ENCODE measurements at regions not wholly inside any gene's neighbourhood (a gene's known extent, or its start where the extent isn't known, plus 50 kb on each side); places are given as distances from the start of the nearest gene placed in this dataset.

DNA sequence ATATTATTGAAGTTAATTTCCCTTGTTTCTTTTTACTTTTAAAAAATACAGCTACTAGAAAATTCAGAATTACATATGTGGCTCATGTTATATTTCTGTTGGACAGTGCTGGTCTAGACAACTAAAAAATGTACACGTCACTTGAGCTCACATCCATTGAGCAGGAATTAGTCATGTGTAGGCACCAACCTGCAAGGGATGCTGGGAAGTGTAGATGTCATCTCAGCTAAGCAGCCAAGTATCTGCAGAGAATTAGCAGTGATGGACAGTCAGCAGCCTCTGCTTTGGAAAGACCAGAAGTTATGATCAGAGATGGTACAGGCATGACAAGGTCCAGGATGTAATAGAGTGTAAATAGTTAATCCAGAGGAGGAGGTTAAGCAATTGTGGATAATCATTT, 87.1 kb upstream of the HS3ST2 start:
- no peak for DNase-seq

DNA sequence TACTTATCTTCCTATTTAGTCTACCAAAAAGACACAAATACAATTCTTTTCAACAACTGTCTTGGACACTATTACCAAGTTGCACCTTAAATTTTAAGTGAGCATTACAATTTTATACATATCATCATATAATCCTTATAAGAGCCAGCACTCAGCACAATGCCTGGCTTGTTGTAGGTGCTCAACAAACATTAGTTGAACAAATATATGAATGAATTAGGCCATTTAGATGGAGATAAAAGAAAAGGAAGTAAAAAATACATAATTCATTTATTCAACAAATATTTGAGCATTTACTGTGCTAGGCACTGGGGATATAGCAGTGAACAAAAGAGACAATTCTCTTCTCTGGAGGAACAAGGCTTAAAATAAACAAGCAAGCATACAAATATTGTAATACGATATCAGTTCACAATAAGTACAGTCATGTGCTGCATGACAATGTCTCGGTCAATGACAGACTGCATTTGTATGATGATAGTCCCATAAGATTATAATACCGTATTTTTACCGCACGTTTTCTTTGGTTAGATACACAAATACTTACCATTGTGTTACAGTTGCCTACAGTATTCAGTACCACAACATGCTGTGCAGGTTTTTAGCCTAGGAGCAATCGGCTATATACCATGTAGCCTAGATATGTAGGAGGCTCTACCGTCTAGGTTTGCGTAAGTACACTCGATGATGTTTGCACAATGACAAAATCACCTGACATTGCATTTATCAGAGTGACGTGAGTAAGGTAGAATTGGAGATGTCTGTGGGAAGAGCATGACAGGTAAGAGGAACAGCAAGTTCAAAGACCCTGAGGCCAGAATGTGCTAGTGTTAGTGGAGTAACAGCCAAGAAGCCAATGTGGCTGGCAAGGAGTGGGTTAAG, 86.4 kb upstream of the HS3ST2 start:
- no peak for DNase-seq

DNA sequence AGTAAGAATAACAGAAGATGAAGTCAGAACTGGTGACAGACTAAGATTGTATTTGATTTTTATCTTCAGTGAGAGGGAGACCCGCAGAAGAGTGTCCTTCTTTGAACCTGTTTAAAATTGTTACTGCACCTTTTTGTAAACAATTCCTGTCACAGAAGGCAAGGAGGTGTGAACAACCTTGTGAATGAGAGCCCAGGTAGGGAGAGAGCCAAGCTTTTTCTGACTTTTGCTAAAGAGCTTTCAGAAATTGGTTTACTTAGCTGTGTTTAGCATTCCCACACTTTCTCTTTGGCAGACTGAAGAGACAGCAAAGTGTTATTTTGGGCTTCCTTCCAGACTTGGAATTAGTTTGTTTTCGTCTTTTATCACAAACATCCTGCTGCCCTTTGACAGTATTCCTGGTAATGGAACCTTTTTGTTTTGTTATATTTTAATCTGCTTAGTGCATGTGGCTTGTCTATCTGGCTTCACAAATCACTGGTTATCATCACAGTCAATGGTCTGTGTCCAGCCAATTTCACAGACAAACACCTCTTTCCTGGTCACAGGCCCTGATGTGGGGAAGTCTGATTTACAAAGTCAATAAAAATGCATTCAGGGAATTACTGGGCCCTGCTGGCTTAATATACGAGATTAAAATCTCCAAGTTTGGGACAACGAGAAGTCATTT, 85.7 kb upstream of the HS3ST2 start:
- no peak for DNase-seq

DNA sequence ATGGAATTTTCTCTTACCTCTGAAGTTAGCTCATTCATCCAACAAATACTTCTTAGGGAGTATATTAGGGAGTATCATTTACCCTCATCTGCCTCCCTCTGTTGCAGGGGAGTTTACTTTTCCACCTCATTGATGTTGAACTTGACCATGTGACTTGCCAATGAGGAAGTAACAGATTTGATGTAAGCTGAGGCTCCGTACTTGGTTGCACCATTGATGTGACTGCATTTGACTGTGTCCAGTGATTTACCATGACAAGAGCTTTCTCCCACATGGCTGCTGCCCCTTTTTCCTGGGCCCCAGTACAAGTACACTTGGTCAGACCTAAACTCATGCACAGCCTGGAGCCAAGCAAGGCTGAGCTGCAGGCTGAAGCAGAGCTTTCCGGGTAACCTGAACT, 81.6 kb upstream of the HS3ST2 start:
- no peak for DNase-seq

DNA sequence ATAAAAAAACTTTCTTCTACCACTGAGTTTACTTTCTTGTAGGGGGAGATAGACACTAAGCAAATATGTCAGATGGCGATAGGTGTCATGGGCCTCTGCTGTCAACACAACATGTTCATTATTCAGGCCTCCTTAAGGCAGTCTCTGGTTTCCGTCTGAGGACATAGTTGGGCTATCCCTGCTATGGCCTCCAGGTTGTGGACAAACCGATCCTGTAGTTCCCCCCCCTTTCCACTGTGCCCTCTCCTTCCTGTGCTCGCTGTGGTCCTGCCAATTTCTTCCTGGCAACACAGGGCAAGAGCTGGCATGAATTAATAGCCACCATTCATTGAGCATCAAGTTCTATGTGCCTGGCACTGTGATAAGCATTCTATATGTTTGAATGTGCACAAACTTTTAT, 81.0 kb upstream of the HS3ST2 start:
- DNase-seq: no peak

DNA sequence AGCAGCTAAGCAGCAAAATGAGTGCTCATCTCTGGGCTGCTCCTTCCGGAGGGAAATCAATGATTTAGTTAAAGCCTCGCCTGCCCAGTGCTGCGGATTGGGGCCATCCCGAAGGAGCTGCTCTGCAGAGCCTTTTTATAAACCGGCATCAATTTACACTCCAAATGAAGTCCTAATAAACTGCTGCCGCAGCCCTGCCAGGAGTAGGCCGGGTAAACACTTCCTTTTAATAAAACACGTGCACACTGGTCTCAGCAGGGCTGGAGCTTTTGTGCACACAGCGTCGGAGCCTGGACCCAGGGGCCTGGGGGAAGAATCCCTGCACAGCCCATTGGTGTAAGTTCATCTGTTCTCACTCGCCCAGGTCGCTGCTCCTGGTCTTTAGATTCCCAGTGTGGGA, 79.6 kb upstream of the HS3ST2 start:
- no peak for DNase-seq

DNA sequence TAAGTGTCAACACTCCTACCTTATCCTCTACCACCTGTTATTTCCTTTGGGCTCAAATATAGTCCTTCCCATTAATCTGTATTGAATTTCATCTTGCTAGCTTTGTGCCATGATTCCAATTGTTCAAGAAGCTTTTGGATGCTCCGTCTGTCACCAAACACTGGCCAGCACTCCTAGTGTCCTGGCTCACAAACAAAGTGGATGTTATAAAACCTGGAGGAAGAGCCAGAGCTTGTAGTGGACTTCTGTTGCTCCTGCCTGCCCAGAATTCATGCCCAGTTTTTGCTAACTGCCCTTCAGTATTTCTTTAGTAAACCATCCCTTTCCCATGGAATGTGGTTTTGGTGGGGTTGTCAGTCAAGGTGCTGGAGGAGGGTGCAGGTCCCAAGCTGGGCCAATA, 77.2 kb upstream of the HS3ST2 start:
- no peak for DNase-seq

DNA sequence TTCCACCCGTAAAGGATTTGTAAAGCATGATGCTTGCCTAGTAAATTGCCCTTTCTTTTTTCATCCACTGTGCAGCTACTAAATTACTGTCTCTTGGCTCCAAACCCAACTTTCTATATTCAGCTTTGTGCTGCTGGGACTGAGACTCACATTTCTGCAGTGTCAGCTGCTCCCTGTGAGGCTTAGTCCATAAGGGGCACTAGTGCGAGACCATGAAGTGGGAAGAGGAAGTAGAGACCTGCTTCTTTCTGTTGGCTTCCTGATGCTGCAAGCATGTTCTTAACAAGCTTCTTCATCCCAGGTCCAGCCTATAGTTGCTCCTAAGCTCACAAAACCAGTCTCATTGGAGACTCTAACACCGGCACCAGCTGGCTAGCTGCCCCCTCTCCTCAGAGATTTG, 74.9 kb upstream of the HS3ST2 start:
- no peak for DNase-seq

DNA sequence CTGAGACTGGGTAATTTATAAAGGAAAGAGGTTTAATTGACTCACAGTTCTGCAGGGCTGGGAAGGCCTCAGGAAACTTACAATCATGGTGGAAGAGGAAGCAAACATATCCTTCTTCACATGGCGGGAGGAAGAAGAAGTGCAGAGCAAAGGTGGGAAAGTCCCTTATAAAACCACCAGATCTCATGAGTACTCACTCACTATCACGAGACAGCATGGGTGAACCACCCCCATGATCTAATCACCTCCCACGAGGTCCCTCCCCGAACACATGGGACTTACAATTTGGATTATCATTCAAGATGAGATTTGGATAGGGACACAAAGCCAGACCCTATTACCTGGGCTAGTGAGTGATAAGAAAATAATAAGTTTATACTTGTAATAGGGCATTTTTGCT, 70.6 kb upstream of the HS3ST2 start:
- no peak for DNase-seq

DNA sequence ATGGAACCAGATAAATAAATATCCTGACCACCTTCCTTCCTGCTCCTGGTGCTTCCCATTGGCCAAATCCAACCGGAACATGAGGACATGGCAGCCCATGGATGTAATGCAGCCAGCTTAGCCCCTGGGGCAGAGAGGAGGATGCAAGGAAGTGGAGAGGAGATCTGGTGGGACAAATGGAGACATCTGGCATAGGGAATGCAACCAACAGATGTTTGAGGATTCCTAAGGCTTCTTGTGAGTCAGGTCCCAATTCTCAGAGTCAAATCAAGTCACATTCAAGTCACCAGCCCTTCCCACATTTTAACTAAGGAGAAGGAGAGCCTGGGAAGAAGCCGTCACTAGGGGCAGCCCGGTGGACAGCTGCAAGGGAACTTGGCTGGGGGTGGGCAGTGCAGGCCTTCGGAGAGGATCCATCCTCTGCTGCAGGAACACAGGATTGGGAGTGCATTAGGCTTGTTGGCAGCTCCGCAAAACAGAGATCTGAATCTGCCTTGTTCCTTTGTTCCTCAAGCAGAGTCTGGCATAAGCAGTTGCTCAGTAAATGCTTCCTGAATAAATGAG, 62.8 kb upstream of the HS3ST2 start:
- no peak for DNase-seq

DNA sequence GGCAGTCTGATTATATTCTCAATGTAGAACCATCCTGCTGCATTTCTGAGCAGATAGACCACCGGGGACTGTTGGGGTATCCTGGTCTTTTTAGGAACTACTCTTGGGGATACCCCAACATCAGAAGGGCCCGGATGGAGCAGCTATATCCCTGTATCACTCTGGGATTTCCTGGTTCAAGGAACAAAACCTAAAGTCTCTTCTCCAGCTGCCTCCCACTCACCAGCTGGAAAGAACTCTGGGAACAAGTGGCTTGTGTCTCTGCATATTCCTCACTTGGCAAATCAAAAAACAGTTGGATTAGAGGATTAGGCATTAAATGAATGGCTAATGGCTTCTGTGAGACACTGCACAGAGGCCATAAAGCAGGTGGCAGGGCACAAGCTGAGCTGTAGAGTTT, 62.3 kb upstream of the HS3ST2 start:
- DNase-seq: no peak

DNA sequence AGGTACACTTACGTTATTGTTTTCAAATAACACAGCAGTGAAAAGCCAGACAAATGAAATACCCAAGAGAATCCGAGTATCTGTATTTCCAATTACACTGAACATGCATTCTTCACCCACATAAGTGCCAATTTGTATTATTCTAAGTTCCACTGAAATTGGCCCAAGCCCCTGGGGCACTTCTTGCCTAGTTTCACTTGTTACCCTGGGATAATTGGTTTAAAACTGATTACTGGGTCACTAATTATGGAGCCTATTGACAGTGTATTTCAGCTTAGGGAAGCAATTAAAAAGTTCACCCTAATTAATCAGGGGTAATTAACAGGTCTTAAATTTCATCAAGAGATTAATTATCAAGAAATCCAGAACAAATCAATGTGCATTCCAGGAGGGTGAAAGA, 60.5 kb upstream of the HS3ST2 start:
- no peak for DNase-seq

DNA sequence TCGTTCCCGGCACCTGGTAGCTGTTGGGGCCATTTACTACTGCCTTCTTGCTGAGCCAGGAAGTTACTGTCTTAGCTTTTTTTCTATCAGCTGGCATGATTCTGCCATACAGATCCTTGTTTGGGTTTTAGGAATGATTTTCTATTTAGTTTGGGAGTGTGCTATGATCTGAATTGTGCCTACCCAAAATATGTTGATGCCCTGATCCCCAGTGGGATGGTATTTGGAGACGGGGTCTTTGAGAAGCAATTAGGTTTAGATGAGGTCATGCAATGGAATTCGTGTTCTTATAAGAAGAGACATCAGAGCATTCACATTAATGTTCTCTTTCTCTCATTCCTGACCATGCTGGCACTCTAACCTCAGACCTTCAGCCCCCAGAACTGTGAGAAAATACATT, 59.4 kb upstream of the HS3ST2 start:
- no peak for DNase-seq

DNA sequence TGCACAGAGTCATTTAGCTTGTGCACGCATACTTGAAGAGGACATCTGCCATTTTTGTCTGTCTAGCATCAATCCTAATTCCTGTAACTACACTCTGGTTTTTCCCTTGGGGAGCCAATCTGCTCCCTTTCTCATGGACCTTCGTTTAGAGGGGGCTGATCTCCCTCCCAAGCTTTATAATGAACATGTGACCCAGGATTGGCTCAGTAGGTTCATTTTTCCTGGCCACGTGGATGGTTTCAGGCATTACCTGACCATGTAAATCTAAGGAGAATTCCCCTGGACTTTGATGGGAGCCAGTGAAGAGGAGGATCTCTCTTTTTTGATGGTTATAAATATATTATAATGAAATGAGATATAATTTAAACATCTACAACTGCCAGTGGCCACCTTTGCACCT, 56.8 kb upstream of the HS3ST2 start:
- no peak for DNase-seq

DNA sequence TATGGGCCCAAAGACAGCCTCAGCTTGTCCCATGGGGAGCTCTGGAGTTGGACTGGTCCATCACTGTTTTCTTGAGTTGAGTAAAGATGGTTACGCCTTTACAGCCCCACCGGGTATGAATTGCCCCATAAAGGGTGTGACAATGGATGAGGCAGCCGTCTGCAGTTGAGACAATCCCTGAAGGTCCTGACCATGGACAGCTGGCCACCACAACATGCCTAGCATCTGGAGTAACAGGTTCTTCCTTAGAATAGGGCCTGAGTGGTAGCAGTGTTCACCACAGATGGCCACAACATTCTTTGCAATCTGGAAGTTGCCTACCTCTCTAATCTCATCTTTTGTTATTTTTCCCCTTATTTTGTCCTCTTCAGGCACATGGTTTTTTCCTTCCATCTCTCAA, 51.5 kb upstream of the HS3ST2 start:
- no peak for DNase-seq

DNA sequence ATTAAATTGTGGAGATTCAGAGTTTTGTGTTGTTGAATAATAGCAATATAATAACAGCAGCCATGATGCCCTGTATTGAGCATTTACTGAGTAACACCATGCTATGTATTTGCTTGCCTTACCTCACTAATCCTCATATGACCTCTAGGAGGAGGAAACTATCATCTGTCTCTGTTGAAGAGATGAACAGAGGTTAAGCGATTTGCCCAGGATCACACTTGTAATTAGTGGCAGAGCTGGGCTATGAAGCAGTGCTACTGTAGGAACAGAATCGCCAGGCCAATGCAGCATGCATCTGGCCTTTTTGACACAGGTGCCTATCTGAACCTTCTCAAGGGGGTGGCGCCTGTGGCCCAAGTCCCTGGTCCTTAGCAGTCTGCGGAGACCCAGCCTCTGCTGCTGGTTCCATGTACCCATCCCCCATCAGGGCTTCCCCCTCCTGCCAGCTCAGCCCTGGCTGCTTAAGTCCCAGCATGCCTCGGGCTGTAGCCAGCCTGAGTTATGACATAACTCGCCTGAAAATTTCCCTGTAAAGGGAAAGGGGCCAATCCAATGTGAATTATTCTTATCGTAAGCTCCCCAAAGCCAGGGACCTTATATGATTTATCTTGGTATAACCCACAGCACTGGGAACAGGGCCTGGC, 50.4 kb upstream of the HS3ST2 start:
- no peak for DNase-seq

All from COR-L47 (cell line).